ENCODE measurements at regions not wholly inside any gene's neighbourhood (a gene's known extent, or its start where the extent isn't known, plus 50 kb on each side); places are given as distances from the start of the nearest gene placed in this dataset.

DNA sequence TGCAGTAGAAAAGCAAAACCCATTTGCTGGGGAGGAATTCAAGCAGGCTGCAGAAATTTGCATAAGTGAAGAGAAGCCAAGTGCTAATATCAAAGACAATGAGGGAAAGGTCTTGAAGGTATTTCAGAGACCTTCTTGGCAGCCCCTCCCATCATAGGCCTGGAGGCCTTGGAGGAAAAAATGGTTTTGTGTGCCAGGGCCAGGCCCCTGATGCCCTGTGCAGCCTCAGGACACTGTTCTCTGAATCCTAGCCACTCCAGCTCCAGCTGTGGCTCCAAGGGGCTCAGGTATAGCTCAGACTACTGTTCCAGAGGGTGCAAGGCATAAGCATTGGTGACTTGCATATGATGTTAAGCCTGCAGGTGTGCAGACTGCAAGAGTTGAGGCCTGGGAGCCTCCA, 463.2 kb upstream of the ATXN8OS start:
- TF ChIP-seq, protein P1, sequence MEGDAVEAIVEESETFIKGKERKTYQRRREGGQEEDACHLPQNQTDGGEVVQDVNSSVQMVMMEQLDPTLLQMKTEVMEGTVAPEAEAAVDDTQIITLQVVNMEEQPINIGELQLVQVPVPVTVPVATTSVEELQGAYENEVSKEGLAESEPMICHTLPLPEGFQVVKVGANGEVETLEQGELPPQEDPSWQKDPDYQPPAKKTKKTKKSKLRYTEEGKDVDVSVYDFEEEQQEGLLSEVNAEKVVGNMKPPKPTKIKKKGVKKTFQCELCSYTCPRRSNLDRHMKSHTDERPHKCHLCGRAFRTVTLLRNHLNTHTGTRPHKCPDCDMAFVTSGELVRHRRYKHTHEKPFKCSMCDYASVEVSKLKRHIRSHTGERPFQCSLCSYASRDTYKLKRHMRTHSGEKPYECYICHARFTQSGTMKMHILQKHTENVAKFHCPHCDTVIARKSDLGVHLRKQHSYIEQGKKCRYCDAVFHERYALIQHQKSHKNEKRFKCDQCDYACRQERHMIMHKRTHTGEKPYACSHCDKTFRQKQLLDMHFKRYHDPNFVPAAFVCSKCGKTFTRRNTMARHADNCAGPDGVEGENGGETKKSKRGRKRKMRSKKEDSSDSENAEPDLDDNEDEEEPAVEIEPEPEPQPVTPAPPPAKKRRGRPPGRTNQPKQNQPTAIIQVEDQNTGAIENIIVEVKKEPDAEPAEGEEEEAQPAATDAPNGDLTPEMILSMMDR (IDR thresholded peaks at IDR 0.05; ENCODE audit: insufficient read depth, low read length, poor library complexity, severe bottlenecking) = no peak
- no peak for TF ChIP-seq EZH2phosphoT487 (conservative IDR thresholded peaks at IDR 0.05; ENCODE audit: low read length)
